SK-N-SH treated with all-trans-retinoic acid at 6 μM for 48 hours (cell line): ENCODE measurements at regions not wholly inside any gene's neighbourhood (a gene's known extent, or its start where the extent isn't known, plus 50 kb on each side); places are given as distances from the start of the nearest gene placed in this dataset.

Experiments used
- ATAC-seq: fragments of 200-7000 bp; cut with Tn5 transposase; 3 replicates; pipeline ENCODE4 v1.9.1; 2020; ENCODE audit warnings: mild to moderate bottlenecking, moderate library complexity
- BACH2 ChIP-seq: fragments of 250-450 bp; sonication (Bioruptor Pico); IDR thresholded peaks from 2 replicates; pipeline ENCODE4 v1.9.0; 2021; ENCODE audit warnings: mild to moderate bottlenecking, borderline replicate concordance
- CSDC2 ChIP-seq: fragments of 250-450 bp; sonication (Bioruptor Pico); IDR thresholded peaks from 2 replicates; pipeline ENCODE4 v1.5.0; 2020; ENCODE audit warnings: mild to moderate bottlenecking, moderate library complexity
- ESRRG ChIP-seq: fragments of 250-450 bp; sonication (Bioruptor Pico); IDR thresholded peaks from 2 replicates; pipeline ENCODE4 v1.6.1; 2021; ENCODE audit warnings: mild to moderate bottlenecking
- GLIS3 ChIP-seq: fragments of 250-450 bp; sonication (Bioruptor Pico); IDR thresholded peaks from 2 replicates; pipeline ENCODE4 v1.5.0; 2020; ENCODE audit warnings: mild to moderate bottlenecking, moderate library complexity
- ISL1 ChIP-seq: fragments of 250-450 bp; sonication (Bioruptor Pico); IDR thresholded peaks from 2 replicates; pipeline ENCODE4 v2.1.2; 2022; ENCODE audit warnings: mild to moderate bottlenecking, moderate library complexity
- OSR1 ChIP-seq: fragments of 250-450 bp; sonication (Bioruptor Pico); IDR thresholded peaks from 2 replicates; pipeline ENCODE4 v1.8.0; 2022; ENCODE audit warnings: moderate library complexity, mild to moderate bottlenecking, inconsistent platforms
- PPARA ChIP-seq: fragments of 250-450 bp; sonication (Bioruptor Pico); IDR thresholded peaks from 2 replicates; pipeline ENCODE4 v1.5.0; 2020; ENCODE audit warnings: mild to moderate bottlenecking, borderline replicate concordance
- RARB ChIP-seq: fragments of 250-450 bp; sonication (Bioruptor Pico); IDR thresholded peaks from 2 replicates; pipeline ENCODE4 v1.8.0; 2021; ENCODE audit warnings: mild to moderate bottlenecking, moderate library complexity
- SNAI2 ChIP-seq: fragments of 250-450 bp; sonication (Bioruptor Pico); IDR thresholded peaks from 2 replicates; pipeline ENCODE4 v1.5.0; 2020; ENCODE audit warnings: mild to moderate bottlenecking, moderate library complexity
- TCF4 ChIP-seq: fragments of 250-450 bp; sonication (Bioruptor Pico); IDR thresholded peaks from 2 replicates; pipeline ENCODE4 v1.8.0; 2021; ENCODE audit warnings: mild to moderate bottlenecking, moderate library complexity, borderline replicate concordance
- TOX ChIP-seq: fragments of 250-450 bp; sonication (Bioruptor Pico); IDR thresholded peaks from 2 replicates; pipeline ENCODE4 v1.8.0; 2021; ENCODE audit warnings: mild to moderate bottlenecking, moderate library complexity, borderline replicate concordance
- ZC3H10 ChIP-seq: fragments of 250-450 bp; sonication (Bioruptor Pico); IDR thresholded peaks from 2 replicates; pipeline ENCODE4 v1.5.1; 2021; ENCODE audit warnings: mild to moderate bottlenecking, moderate library complexity
- ZFP3 ChIP-seq: fragments of 250-450 bp; sonication (Bioruptor Pico); IDR thresholded peaks from 2 replicates; pipeline ENCODE4 v1.5.0; 2020; ENCODE audit warnings: mild to moderate bottlenecking, moderate library complexity
- ZFP30 ChIP-seq: fragments of 450-650 bp; formaldehyde crosslinking; IDR thresholded peaks from 2 replicates; pipeline ENCODE4 v1.5.0; 2022; ENCODE audit warnings: mild to moderate bottlenecking, moderate library complexity
- ZNF565 ChIP-seq: fragments of 450-650 bp; formaldehyde crosslinking; conservative IDR thresholded peaks from 2 replicates; pipeline ENCODE4 v1.5.0; 2020; ENCODE audit warnings: low read depth, mild to moderate bottlenecking, moderate library complexity
- ZNF70 ChIP-seq: fragments of 450-650 bp; formaldehyde crosslinking; IDR thresholded peaks from 2 replicates; pipeline ENCODE4 v1.5.0; 2020; ENCODE audit warnings: mild to moderate bottlenecking, moderate library complexity
- ZNF8 ChIP-seq: fragments of 450-650 bp; formaldehyde crosslinking; IDR thresholded peaks from 2 replicates; pipeline ENCODE4 v1.5.0; 2020; ENCODE audit warnings: mild to moderate bottlenecking, moderate library complexity
- TF ChIP-seq, protein P1 (sequence below): fragments of 250-450 bp; sonication (Bioruptor Pico); IDR thresholded peaks from 2 replicates; pipeline ENCODE4 v1.5.0; 2020; ENCODE audit warnings: mild to moderate bottlenecking, moderate library complexity
- TF ChIP-seq, protein P2 (sequence below): fragments of 250-450 bp; sonication (Bioruptor Pico); IDR thresholded peaks from 2 replicates; pipeline ENCODE4 v1.8.0; 2021; ENCODE audit warnings: low read depth, mild to moderate bottlenecking, moderate library complexity, borderline replicate concordance
- TF ChIP-seq, protein P3 (sequence below): fragments of 250-450 bp; sonication (Bioruptor Pico); IDR thresholded peaks from 2 replicates; pipeline ENCODE4 v1.5.1; 2020; ENCODE audit warnings: low read depth, mild to moderate bottlenecking, moderate library complexity
- TF ChIP-seq, protein P4 (sequence below): fragments of 250-450 bp; sonication (Bioruptor Pico); IDR thresholded peaks from 2 replicates; pipeline ENCODE4 v1.8.0; 2020; ENCODE audit warnings: mild to moderate bottlenecking, moderate library complexity, borderline replicate concordance
- TF ChIP-seq, protein P5 (sequence below): fragments of 250-450 bp; sonication (Bioruptor Pico); IDR thresholded peaks from 2 replicates; pipeline ENCODE4 v1.5.1; 2021; ENCODE audit warnings: mild to moderate bottlenecking, moderate library complexity

DNA sequence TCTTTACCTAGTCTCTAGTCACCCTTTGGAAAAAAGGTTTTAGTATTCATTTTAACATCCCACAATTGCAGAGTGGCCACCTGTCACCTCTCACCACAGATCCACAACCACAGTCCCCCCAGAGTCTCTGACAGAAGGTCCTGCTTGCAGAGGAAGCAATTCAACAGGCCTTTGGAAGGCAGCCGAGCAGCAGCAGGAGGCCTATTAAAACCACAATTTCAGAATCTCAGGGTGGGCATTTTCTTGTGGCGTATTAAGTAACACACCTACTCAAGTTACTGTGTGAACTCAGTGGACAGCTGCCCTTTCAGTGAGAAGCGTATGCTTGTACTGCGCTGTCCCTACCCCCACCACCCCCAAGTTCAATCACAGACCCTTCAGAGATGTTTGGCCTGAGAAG is 234.0 kb upstream of the HMGA2 start:
- TF ChIP-seq TOX (no peak), ESRRG (CRISPR knock-in tag) (no peak), ZNF8 (no peak), CSDC2 (CRISPR knock-in tag) (no peak), PPARA (CRISPR knock-in tag) (no peak), ZFP30 (CRISPR knock-in tag) (no peak), TCF4 (CRISPR knock-in tag) (no peak), GLIS3 (CRISPR knock-in tag) (no peak), OSR1 (CRISPR knock-in tag) (no peak)
- TF ChIP-seq, protein P1, sequence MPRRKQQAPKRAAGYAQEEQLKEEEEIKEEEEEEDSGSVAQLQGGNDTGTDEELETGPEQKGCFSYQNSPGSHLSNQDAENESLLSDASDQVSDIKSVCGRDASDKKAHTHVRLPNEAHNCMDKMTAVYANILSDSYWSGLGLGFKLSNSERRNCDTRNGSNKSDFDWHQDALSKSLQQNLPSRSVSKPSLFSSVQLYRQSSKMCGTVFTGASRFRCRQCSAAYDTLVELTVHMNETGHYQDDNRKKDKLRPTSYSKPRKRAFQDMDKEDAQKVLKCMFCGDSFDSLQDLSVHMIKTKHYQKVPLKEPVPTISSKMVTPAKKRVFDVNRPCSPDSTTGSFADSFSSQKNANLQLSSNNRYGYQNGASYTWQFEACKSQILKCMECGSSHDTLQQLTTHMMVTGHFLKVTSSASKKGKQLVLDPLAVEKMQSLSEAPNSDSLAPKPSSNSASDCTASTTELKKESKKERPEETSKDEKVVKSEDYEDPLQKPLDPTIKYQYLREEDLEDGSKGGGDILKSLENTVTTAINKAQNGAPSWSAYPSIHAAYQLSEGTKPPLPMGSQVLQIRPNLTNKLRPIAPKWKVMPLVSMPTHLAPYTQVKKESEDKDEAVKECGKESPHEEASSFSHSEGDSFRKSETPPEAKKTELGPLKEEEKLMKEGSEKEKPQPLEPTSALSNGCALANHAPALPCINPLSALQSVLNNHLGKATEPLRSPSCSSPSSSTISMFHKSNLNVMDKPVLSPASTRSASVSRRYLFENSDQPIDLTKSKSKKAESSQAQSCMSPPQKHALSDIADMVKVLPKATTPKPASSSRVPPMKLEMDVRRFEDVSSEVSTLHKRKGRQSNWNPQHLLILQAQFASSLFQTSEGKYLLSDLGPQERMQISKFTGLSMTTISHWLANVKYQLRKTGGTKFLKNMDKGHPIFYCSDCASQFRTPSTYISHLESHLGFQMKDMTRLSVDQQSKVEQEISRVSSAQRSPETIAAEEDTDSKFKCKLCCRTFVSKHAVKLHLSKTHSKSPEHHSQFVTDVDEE (CRISPR knock-in tag), result no peak
- ATAC-seq, result no peak

DNA sequence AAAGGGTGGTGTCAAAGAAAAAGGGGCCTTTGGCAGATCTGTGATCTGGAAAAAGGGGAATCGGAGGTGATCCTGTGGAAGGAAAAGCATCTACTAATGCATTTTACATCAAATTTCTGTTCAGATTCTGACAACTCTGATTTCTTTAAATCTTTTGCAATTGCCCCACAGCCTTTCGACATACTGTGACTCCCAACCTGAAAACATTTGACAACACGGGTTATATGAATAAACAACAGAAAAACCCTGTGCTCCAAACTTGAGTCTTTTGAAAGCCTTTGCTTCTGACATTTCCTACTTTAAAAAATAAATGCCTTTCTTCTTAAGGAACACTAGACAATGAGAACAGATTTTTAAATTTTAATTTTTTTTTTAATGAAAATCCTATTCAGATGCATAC is 231.9 kb upstream of the HMGA2 start:
- no peak for ATAC-seq
- TF ChIP-seq GLIS3 (CRISPR knock-in tag) (no peak), CSDC2 (CRISPR knock-in tag) (no peak), ZC3H10 (CRISPR knock-in tag) (no peak), ESRRG (CRISPR knock-in tag) (no peak), ZNF565 (CRISPR knock-in tag) (no peak), RARB (no peak), BACH2 (no peak), ISL1 (CRISPR knock-in tag) (no peak), TCF4 (CRISPR knock-in tag) (no peak), ZFP30 (CRISPR knock-in tag) (no peak), OSR1 (CRISPR knock-in tag) (no peak), ZFP3 (CRISPR knock-in tag) (no peak), SNAI2 (no peak), TOX (no peak), PPARA (CRISPR knock-in tag) (no peak), ZNF70 (no peak)
- TF ChIP-seq, protein P2, sequence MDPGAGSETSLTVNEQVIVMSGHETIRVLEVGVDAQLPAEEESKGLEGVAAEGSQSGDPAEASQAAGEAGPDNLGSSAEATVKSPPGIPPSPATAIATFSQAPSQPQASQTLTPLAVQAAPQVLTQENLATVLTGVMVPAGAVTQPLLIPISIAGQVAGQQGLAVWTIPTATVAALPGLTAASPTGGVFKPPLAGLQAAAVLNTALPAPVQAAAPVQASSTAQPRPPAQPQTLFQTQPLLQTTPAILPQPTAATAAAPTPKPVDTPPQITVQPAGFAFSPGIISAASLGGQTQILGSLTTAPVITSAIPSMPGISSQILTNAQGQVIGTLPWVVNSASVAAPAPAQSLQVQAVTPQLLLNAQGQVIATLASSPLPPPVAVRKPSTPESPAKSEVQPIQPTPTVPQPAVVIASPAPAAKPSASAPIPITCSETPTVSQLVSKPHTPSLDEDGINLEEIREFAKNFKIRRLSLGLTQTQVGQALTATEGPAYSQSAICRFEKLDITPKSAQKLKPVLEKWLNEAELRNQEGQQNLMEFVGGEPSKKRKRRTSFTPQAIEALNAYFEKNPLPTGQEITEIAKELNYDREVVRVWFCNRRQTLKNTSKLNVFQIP, result no peak
- TF ChIP-seq, protein P1 (CRISPR knock-in tag), result no peak
- TF ChIP-seq, protein P3, sequence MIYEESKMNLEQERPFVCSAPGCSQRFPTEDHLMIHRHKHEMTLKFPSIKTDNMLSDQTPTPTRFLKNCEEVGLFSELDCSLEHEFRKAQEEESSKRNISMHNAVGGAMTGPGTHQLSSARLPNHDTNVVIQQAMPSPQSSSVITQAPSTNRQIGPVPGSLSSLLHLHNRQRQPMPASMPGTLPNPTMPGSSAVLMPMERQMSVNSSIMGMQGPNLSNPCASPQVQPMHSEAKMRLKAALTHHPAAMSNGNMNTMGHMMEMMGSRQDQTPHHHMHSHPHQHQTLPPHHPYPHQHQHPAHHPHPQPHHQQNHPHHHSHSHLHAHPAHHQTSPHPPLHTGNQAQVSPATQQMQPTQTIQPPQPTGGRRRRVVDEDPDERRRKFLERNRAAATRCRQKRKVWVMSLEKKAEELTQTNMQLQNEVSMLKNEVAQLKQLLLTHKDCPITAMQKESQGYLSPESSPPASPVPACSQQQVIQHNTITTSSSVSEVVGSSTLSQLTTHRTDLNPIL (CRISPR knock-in tag), result no peak
- TF ChIP-seq, protein P4, sequence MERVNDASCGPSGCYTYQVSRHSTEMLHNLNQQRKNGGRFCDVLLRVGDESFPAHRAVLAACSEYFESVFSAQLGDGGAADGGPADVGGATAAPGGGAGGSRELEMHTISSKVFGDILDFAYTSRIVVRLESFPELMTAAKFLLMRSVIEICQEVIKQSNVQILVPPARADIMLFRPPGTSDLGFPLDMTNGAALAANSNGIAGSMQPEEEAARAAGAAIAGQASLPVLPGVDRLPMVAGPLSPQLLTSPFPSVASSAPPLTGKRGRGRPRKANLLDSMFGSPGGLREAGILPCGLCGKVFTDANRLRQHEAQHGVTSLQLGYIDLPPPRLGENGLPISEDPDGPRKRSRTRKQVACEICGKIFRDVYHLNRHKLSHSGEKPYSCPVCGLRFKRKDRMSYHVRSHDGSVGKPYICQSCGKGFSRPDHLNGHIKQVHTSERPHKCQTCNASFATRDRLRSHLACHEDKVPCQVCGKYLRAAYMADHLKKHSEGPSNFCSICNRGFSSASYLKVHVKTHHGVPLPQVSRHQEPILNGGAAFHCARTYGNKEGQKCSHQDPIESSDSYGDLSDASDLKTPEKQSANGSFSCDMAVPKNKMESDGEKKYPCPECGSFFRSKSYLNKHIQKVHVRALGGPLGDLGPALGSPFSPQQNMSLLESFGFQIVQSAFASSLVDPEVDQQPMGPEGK, result no peak

DNA sequence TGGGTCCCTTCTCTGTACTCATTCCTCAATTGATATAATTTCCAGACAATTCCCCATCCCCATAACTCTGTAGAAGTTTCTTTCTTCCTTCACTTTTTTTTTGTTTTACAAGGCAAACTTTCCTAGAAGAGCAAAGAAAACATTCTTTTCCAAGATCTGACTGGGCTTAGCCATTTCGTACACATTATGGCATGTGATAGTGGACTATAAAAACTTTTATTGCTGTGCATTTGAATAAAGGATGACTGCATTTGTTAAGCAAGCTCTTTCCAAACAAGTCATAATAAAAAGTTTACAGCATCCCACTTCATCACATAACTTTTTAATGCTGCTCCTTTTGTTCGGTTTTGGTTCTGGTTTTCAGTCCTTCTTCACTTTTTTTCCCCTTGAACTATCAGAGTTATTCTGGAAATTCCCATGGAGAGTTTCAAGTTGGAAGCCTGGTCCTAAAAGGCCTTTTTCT is 231.0 kb upstream of the HMGA2 start:
- TF ChIP-seq ZNF8 (no peak), SNAI2 (no peak), ISL1 (CRISPR knock-in tag) (no peak), CSDC2 (CRISPR knock-in tag) (no peak), OSR1 (CRISPR knock-in tag) (no peak), ZFP3 (CRISPR knock-in tag) (no peak), ZNF70 (no peak), ZC3H10 (CRISPR knock-in tag) (no peak)
- TF ChIP-seq, protein P2, result no peak
- TF ChIP-seq, protein P4, result no peak
- TF ChIP-seq, protein P5, sequence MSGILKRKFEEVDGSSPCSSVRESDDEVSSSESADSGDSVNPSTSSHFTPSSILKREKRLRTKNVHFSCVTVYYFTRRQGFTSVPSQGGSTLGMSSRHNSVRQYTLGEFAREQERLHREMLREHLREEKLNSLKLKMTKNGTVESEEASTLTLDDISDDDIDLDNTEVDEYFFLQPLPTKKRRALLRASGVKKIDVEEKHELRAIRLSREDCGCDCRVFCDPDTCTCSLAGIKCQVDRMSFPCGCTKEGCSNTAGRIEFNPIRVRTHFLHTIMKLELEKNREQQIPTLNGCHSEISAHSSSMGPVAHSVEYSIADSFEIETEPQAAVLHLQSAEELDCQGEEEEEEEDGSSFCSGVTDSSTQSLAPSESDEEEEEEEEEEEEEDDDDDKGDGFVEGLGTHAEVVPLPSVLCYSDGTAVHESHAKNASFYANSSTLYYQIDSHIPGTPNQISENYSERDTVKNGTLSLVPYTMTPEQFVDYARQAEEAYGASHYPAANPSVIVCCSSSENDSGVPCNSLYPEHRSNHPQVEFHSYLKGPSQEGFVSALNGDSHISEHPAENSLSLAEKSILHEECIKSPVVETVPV, result no peak
- ATAC-seq, result no peak
